ENCODE measurements at regions not wholly inside any gene's neighbourhood (a gene's known extent, or its start where the extent isn't known, plus 50 kb on each side); places are given as distances from the start of the nearest gene placed in this dataset.

- no peak for DNase-seq
Observed at GRCh38 chr5:170159947-170160346, 54.2 kb downstream of the FOXI1 start.

- peak in 2 of 3 donors; percentile 19 to 24 for DNase-seq
Observed at GRCh38 chr5:170161069-170161468, 55.4 kb downstream of the FOXI1 start.

DNA sequence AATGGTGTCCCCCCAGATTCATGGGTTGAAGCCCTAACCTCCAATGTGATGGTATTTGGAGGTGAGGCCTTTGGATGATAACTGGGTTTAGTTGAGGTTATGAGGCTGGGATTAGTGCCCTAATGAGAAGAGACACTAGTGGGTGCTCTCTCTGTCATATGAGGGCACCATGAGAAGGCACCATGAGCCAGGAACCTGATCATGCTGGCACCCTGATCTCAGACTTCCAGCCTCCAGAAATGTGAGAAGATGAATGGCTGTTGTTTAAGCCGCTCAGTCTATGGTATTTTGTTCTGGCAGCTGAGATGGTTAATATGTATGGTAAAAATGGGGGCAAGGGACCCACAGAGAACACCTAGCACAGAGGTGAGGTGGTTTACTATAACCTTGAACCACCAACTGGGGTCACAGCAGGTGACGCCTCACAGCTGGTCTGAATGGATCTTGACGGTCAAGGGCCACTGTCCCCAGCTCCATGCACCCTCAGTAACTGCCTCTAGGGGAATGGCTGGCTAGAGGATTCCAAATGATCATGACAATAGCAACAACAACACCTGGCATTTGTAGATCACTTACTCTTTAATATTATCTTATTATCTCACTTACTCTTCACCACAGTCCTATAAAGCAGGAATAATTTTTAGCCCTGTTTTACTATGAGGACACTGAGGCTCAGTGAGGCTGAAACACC is 57.1 kb downstream of the FOXI1 start:
- no peak for DNase-seq

DNA sequence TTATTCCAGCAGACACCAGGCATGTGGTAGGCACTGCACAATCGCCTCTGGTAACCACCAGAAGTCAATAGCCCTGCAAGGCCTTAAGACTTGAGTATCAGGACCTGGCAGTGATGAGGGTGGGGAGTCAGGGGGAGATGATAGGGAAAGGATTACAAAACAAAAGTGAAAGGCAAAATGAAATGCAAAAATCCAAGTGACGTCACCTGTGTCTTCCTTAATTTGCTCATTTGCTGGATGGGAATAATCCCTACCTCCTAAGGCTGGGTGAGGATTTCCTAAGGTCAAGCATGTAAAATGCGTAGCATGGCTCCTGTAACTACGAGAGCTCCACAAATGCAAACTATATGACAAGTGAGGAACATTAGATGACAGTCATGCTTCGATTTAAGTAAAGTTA is 58.4 kb downstream of the FOXI1 start:
- no peak for DNase-seq

GRCh38 chr5:170164921-170165320 is 59.2 kb downstream of the FOXI1 start:
- DNase-seq = no peak

GRCh38 chr5:170166101-170166500 is 60.4 kb downstream of the FOXI1 start:
- DNase-seq = no peak

GRCh38 chr5:170168002-170168401 is 62.3 kb downstream of the FOXI1 start:
- DNase-seq = no peak

GRCh38 chr5:170168797-170169196 is 63.1 kb downstream of the FOXI1 start:
- DNase-seq = no peak

DNA sequence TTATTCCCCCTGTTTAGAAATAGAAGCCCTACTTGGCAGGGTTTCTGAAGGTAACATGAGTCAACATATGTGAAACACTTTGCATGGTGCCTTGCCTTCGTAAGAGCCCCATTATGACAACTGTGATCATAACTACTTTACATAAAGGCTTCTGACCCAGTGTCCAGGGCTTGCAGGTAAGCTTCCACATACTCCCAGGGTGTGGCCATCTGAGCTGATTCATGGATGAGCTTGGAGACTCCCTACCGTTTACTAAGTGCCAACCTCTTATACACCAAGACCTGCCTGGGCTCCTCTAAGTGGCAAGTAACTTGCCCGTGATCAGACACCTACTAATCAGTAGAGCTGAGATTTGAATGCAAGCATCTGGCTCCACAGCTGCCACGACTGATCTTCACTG is 62.8 kb upstream of the C5orf58 start:
- no peak for DNase-seq

- DNase-seq = no peak
Observed at GRCh38 chr5:170171811-170172210, 61.0 kb upstream of the C5orf58 start.

GRCh38 chr5:170173227-170173626 is 59.6 kb upstream of the C5orf58 start:
- no peak for DNase-seq

DNA sequence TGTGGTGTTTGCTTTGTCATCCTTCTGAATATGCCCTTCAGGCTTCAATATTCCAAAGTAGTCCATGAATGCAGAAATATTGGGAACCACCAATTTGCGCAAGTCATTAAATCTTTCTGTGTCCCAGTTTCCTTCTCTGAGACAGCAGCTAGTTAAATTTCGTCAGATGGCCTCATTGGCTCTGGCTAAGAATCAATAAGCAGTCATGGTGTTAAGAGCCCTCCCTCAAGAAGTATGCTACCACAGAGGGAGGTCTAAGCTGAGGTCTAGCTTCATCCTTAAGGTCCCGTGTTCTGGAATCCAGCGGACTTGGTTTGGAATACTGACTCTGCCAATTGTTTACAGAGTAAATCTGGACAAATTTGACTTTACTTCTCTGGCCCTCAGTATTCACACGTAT is 59.1 kb upstream of the C5orf58 start:
- DNase-seq = peak in 1 of 3 donors; percentile 33

- DNase-seq = no peak
Observed at GRCh38 chr5:170176916-170177315, 55.9 kb upstream of the C5orf58 start.

- no peak for DNase-seq
Observed at GRCh38 chr5:170178814-170179213, 54.0 kb upstream of the C5orf58 start.

GRCh38 chr5:170179626-170180025 is 53.2 kb upstream of the C5orf58 start:
- DNase-seq = no peak

DNA sequence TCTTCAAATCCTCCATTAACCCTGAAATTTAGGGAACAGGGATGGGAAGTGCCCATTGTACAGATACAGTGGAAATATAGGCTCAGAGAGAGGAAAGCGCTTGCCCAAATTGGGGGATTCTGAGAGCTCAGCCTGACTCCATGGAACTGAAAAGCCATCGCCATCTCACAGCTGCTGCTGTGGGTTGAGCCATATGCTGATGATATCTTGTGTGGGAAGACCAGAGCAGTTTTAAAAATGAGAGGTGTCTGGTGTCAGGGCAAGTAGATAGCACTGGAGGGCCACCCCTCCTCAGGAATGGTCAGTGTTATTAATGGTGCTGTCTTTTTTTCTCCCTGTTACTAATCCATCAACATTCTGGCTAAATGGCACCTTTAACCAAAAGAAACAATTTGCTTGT is 50.9 kb upstream of the C5orf58 start:
- DNase-seq = no peak

DNA sequence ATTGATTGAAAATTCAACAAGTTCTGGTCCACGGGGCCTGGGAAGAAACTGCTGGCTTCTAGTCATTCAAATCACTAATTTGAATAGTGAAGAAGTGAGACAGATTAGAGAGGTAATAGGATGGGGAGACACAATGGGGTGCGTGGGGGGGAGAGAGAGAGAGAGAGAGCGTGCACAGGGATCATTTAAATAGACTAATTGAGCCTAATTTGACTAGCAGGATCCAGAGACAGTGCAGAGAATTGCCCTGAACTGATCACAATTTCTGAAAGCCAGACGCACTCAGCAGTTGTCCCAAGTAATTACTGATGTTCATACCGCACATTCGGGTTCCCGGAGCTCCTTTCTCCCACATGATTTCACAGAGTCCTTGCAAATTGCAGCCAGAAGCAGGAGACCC is 50.3 kb upstream of the C5orf58 start:
- DNase-seq = no peak

All from suppressor macrophage treated with lipopolysaccharide for 1 hour (primary cell).